Tibial nerve (tissue), 3 donors: ENCODE measurements at regions not wholly inside any gene's neighbourhood (a gene's known extent, or its start where the extent isn't known, plus 50 kb on each side); places are given as distances from the start of the nearest gene placed in this dataset.

Experiments used
- CTCF ChIP-seq, 5 experiments: fragments of 200-600 bp in 3 of 5; fragments of 450-650 bp in 2 of 5; sonication (generic) in 3 of 5; IDR thresholded peaks; one replicate each; pipeline ENCODE4 v1.5.1; 2016 to 2019; ENCODE audit warnings: antibody characterized with exemption in 5 of 5, mild to moderate bottlenecking in 3 of 5, moderate library complexity in 2 of 5
- POLR2A ChIP-seq, 2 donors: fragments of 450-650 bp; IDR thresholded peaks; one replicate each; pipeline ENCODE4 v1.6.1; 2017; ENCODE audit warnings: antibody characterized with exemption in 2 of 2, mild to moderate bottlenecking in 2 of 2, moderate library complexity in 2 of 2

DNA sequence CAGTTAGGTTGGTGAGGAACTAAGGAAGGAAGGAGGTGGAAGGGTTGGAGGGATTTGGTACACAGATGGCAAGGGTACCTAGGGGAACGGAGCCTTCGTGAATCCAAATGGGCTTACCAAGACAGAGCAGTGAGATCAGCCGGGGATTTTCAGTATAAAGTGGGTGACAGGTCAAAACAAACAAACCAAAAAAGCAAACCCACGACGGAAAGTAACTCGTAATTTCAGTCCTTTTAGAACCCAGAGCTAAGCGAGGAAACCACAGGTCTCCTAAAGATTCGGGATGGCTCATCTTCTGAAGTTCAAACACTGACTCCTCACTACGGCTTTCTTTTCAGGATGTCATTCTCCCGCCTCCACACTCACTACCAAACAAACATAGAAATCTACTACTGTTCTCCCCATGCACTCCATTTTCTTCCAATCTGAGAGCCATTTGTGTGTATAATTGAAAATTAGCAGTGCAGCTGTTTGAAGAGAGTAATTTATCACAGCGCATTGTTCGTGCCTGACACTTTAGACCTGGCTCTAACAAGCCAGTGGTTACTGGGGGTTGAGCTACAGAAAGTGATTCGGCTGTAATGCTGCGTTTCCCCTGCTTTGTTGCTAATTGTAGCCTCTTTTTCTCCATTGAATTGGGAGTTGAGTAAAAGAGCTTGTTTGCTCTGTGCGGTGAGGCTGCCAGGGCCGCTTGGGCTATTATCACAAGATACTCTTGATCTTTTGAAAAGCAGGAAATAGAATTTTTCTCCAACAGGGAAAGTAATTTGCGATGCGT is 64.7 kb upstream of the CCDC39 start:
- TF ChIP-seq POLR2A (IDR thresholded peaks at IDR 0.05) = no peak
- no peak for TF ChIP-seq CTCF (IDR thresholded peaks at IDR 0.05)
